Kidney (tissue), 13 donors: ENCODE measurements at regions not wholly inside any gene's neighbourhood (a gene's known extent, or its start where the extent isn't known, plus 50 kb on each side); places are given as distances from the start of the nearest gene placed in this dataset.

Experiments used
- DNase-seq, 5 donors: peaks; one replicate each; pipeline ENCODE4 v3.0.0-alpha.2; 2013 to 2020
- FAIRE-seq: peaks from 2 replicates; lab custom pipeline; 2012; peaks lifted over from hg19 to GRCh38; lab: Jason Lieb, UNC
- H3K27ac ChIP-seq, 2 donors: one replicate each; pipeline ENCODE4 v1.7.0; 2013; ENCODE audit warnings: low read depth in 2 of 2, low read length in 2 of 2, inconsistent platforms in 1 of 2
- H3K27me3 ChIP-seq: one replicate; pipeline ENCODE4 v1.7.1; 2013; ENCODE audit warnings: low read length, inconsistent platforms; ENCODE audit not compliant: control insufficient read depth, insufficient read depth
- H3K36me3 ChIP-seq, 3 donors: one replicate each; pipeline versions ENCODE4 v1.7.0 to v1.7.1; 2013; ENCODE audit warnings: low read length in 3 of 3, control low read depth in 1 of 3, inconsistent platforms in 1 of 3; ENCODE audit not compliant: insufficient read depth in 3 of 3, control insufficient read depth in 2 of 3
- H3K4me1 ChIP-seq, 3 donors: one replicate each; pipeline versions ENCODE4 v1.7.0 to v1.7.1; 2013; ENCODE audit warnings: low read length in 3 of 3, inconsistent platforms in 1 of 3, low read depth in 1 of 3; ENCODE audit not compliant: control insufficient read depth in 2 of 3, insufficient read depth in 2 of 3
- H3K4me3 ChIP-seq, 3 donors: one replicate each; pipeline versions ENCODE4 v1.7.0 to v1.8.1; 2013; ENCODE audit warnings: low read length in 3 of 3, control low read depth in 1 of 3, inconsistent platforms in 1 of 3
- H3K9ac ChIP-seq, 3 donors: one replicate each; pipeline versions ENCODE4 v1.7.0 to v1.7.1; 2013; ENCODE audit warnings: low read length in 3 of 3, control low read depth in 1 of 3, inconsistent platforms in 1 of 3
- H3K9me3 ChIP-seq, 3 donors: one replicate each; pipeline versions ENCODE4 v1.7.0 to v1.7.1; 2013; ENCODE audit warnings: low read length in 3 of 3, control low read depth in 1 of 3, inconsistent platforms in 1 of 3; ENCODE audit not compliant: control insufficient read depth in 2 of 3, insufficient read depth in 1 of 3
- CTCF ChIP-seq: IDR thresholded peaks from 3 replicates; pipeline ENCODE4 v1.5.1; 2012; ENCODE audit warnings: mild to moderate bottlenecking, moderate library complexity, borderline replicate concordance; ENCODE audit not compliant: insufficient read depth; ENCODE audit errors: extremely low read depth
- intact Hi-C: fragments of 100-400 bp; cut with DNase I; formaldehyde crosslinking; loops from one replicate; pipeline ENCODE4 v1.11.1; 2022
- donor health status: control.
- donor health status: control.
- donor health status: control.
- donor health status: control.
- donor health status: control.
- donor health status: DM: yes; HTN: yes; CAD: no.
- donor health status: Normal renal cell carcinoma (clear cell type).

- no peaks in the 10 kb centered on the region for H3K9me3 ChIP-seq
- no peak for TF ChIP-seq CTCF
- H3K27me3 ChIP-seq = no peaks in the 10 kb centered on the region
- intact Hi-C loops = no loop called here
- no peaks in the 10 kb centered on the region for H3K4me1 ChIP-seq
- H3K36me3 ChIP-seq = no peaks in the 10 kb centered on the region
- DNase-seq = no peak
- no peak for FAIRE-seq
- H3K27ac ChIP-seq = no peak overlapping the region
- H3K4me3 ChIP-seq = no peak overlapping the region
- H3K9ac ChIP-seq = no peak overlapping the region
Measured at GRCh38 chr3:28699283-28699682, 350.7 kb upstream of the AZI2 start.

- Histone ChIP-seq H3K9me3 (no peaks in the 10 kb centered on the region), H3K4me1 (no peaks in the 10 kb centered on the region), H3K27me3 (no peaks in the 10 kb centered on the region), H3K27ac (no peak overlapping the region), H3K36me3 (no peaks in the 10 kb centered on the region), H3K4me3 (no peak overlapping the region), H3K9ac (no peak overlapping the region)
- FAIRE-seq (no peak), DNase-seq (no peak)
- no peak for TF ChIP-seq CTCF
- intact Hi-C loops = no loop called here
Measured at GRCh38 chr3:28700728-28701127, 352.1 kb upstream of the AZI2 start.

- TF ChIP-seq CTCF = no peak
- Histone ChIP-seq H3K9ac (no peak overlapping the region), H3K9me3 (no peaks in the 10 kb centered on the region), H3K27me3 (no peaks in the 10 kb centered on the region), H3K4me3 (no peak overlapping the region), H3K4me1 (no peaks in the 10 kb centered on the region), H3K36me3 (no peaks in the 10 kb centered on the region), H3K27ac (no peak overlapping the region)
- no peak for DNase-seq
- intact Hi-C loops = no loop called here
- FAIRE-seq = no peak
Measured at GRCh38 chr3:28703843-28704242, 355.2 kb upstream of the AZI2 start.

GRCh38 chr3:28711293-28711692 is 362.7 kb upstream of the AZI2 start:
- Histone ChIP-seq H3K27me3 (no peaks in the 10 kb centered on the region), H3K4me1 (no peaks in the 10 kb centered on the region), H3K4me3 (no peak overlapping the region), H3K36me3 (no peaks in the 10 kb centered on the region), H3K9me3 (no peaks in the 10 kb centered on the region), H3K9ac (no peak overlapping the region), H3K27ac (no peak overlapping the region)
- FAIRE-seq (no peak), DNase-seq (no peak)
- no peak for TF ChIP-seq CTCF
- intact Hi-C loops = no loop called here
